ENCODE measurements at regions not wholly inside any gene's neighbourhood (a gene's known extent, or its start where the extent isn't known, plus 50 kb on each side); places are given as distances from the start of the nearest gene placed in this dataset.

GRCh38 chr10:130720235-130720634, 584.0 kb downstream of the GLRX3 start:
- DNase-seq (ENCODE audit: low read depth) = no peak

- DNase-seq (ENCODE audit: low read depth) = no peak
These were observed 585.8 kb downstream of the GLRX3 start for GRCh38 chr10:130721971-130722370.

- DNase-seq (ENCODE audit: low read depth) = no peak
These were observed 587.5 kb downstream of the GLRX3 start for GRCh38 chr10:130723704-130724103.

GRCh38 chr10:130725474-130725970, 586.0 kb downstream of the TCERG1L start:
- no peak for DNase-seq (ENCODE audit: low read depth)

- DNase-seq (ENCODE audit: low read depth) = no peak
These were observed 584.4 kb downstream of the TCERG1L start for GRCh38 chr10:130726996-130727725.

- DNase-seq (ENCODE audit: low read depth) = no peak
These were observed 583.6 kb downstream of the TCERG1L start for GRCh38 chr10:130727766-130728490.

GRCh38 chr10:130728531-130729215, 582.8 kb downstream of the TCERG1L start:
- DNase-seq (ENCODE audit: low read depth) = no peak

- DNase-seq (ENCODE audit: low read depth) = no peak
These were observed 581.6 kb downstream of the TCERG1L start for GRCh38 chr10:130729876-130730275.

GRCh38 chr10:130737186-130737585, 574.3 kb downstream of the TCERG1L start:
- DNase-seq (ENCODE audit: low read depth) = no peak

GRCh38 chr10:130737621-130738020, 573.9 kb downstream of the TCERG1L start:
- DNase-seq (ENCODE audit: low read depth) = no peak

GRCh38 chr10:130739016-130739756, 572.3 kb downstream of the TCERG1L start:
- no peak for DNase-seq (ENCODE audit: low read depth)

GRCh38 chr10:130739757-130740145, 571.8 kb downstream of the TCERG1L start:
- no peak for DNase-seq (ENCODE audit: low read depth)

- DNase-seq (ENCODE audit: low read depth) = no peak
These were observed 571.4 kb downstream of the TCERG1L start for GRCh38 chr10:130740166-130740565.

- DNase-seq (ENCODE audit: low read depth) = no peak
These were observed 570.4 kb downstream of the TCERG1L start for GRCh38 chr10:130740915-130741750.

- DNase-seq (ENCODE audit: low read depth) = no peak
These were observed 569.3 kb downstream of the TCERG1L start for GRCh38 chr10:130741901-130742855.

GRCh38 chr10:130742941-130743675, 568.4 kb downstream of the TCERG1L start:
- no peak for DNase-seq (ENCODE audit: low read depth)

GRCh38 chr10:130743751-130744271, 567.7 kb downstream of the TCERG1L start:
- DNase-seq (ENCODE audit: low read depth) = no peak

- DNase-seq (ENCODE audit: low read depth) = no peak
These were observed 566.9 kb downstream of the TCERG1L start for GRCh38 chr10:130744631-130745030.

GRCh38 chr10:130745251-130745650, 566.3 kb downstream of the TCERG1L start:
- no peak for DNase-seq (ENCODE audit: low read depth)
